ENCODE measurements at regions not wholly inside any gene's neighbourhood (a gene's known extent, or its start where the extent isn't known, plus 50 kb on each side); places are given as distances from the start of the nearest gene placed in this dataset.

DNA sequence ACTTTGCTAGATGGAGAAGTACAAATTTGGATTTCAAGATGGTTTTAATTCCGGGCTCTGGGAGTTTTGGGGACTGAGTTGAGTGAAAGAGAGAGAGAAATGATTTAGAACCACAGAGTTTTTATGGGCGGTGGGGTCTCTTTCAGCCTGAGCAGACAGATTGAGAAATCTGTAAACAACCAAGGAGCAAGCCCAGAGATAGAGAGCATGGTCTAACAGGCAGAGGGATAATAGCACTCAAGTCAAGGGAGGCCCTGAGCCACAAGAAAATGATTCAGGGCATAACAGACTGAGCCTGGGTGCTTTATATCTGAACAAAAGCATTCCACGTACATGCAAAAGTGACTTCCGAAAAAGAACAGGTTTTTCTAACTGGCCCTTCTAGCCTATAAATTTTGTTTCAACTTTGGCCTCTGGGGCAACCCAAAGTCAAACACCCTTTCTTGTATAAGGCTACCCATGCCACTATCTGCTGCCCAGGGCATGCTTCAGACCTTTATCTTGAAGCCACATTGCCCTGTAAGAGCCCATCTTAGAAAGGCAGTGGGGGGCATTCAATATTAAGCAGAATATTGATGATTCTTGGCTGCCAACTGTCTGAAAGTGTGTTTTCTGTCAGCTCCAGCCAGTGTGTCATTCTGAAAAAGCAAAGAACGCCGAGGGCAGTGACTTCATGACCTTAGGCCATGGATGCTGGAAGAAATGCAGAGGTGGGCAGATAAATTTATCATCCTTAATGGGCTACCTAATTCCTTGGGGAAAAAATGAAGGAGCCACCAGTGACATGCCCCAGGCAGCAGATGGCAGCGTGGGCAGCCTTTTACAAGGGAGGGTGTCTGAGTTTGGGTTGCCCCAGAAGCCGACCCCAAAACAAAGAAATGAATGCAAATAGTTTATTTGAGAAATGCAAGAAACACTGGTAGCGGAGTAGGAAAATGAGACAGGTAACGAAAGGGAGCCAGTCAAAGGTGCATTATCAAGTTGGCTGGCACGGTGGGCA lies 637.6 kb downstream of the MID1IP1 start:
- H2AFZ ChIP-seq (ENCODE audit: low read depth, low read length, severe bottlenecking) = no peak overlapping the region
- no peak overlapping the region for H3K4me3 ChIP-seq (ENCODE audit: insufficient read depth, low read length, poor library complexity, severe bottlenecking)
- no peak overlapping the region for H3K27ac ChIP-seq (ENCODE audit: low read depth, low read length)
- H3K9ac ChIP-seq (ENCODE audit: low read length) = no peak overlapping the region
- no peaks in the 10 kb centered on the region for H3K27me3 ChIP-seq (ENCODE audit: low read length)
- H3K36me3 ChIP-seq (ENCODE audit: low read length) = no peaks in the 10 kb centered on the region
- no peaks in the 10 kb centered on the region for H3K9me2 ChIP-seq (replicated peaks; ENCODE audit: insufficient read depth, low read length)
- no peaks in the 10 kb centered on the region for H3K79me2 ChIP-seq (ENCODE audit: insufficient read depth, low read length)
- TF ChIP-seq, protein P1, sequence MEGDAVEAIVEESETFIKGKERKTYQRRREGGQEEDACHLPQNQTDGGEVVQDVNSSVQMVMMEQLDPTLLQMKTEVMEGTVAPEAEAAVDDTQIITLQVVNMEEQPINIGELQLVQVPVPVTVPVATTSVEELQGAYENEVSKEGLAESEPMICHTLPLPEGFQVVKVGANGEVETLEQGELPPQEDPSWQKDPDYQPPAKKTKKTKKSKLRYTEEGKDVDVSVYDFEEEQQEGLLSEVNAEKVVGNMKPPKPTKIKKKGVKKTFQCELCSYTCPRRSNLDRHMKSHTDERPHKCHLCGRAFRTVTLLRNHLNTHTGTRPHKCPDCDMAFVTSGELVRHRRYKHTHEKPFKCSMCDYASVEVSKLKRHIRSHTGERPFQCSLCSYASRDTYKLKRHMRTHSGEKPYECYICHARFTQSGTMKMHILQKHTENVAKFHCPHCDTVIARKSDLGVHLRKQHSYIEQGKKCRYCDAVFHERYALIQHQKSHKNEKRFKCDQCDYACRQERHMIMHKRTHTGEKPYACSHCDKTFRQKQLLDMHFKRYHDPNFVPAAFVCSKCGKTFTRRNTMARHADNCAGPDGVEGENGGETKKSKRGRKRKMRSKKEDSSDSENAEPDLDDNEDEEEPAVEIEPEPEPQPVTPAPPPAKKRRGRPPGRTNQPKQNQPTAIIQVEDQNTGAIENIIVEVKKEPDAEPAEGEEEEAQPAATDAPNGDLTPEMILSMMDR (IDR thresholded peaks at IDR 0.05; ENCODE audit: insufficient read depth, low read length, poor library complexity, severe bottlenecking) = no peak
- TF ChIP-seq EZH2phosphoT487 (conservative IDR thresholded peaks at IDR 0.05; ENCODE audit: low read length) = no peak
- H4K20me1 ChIP-seq (ENCODE audit: low read depth, low read length) = no peaks in the 10 kb centered on the region
- no peaks in the 10 kb centered on the region for H3F3A ChIP-seq (ENCODE audit: insufficient read depth)
- no peaks in the 10 kb centered on the region for H3K9me3 ChIP-seq (ENCODE audit: insufficient read depth, low read length)
- no peak overlapping the region for H3K4me2 ChIP-seq (ENCODE audit: low read depth, low read length, poor library complexity, severe bottlenecking)

DNA sequence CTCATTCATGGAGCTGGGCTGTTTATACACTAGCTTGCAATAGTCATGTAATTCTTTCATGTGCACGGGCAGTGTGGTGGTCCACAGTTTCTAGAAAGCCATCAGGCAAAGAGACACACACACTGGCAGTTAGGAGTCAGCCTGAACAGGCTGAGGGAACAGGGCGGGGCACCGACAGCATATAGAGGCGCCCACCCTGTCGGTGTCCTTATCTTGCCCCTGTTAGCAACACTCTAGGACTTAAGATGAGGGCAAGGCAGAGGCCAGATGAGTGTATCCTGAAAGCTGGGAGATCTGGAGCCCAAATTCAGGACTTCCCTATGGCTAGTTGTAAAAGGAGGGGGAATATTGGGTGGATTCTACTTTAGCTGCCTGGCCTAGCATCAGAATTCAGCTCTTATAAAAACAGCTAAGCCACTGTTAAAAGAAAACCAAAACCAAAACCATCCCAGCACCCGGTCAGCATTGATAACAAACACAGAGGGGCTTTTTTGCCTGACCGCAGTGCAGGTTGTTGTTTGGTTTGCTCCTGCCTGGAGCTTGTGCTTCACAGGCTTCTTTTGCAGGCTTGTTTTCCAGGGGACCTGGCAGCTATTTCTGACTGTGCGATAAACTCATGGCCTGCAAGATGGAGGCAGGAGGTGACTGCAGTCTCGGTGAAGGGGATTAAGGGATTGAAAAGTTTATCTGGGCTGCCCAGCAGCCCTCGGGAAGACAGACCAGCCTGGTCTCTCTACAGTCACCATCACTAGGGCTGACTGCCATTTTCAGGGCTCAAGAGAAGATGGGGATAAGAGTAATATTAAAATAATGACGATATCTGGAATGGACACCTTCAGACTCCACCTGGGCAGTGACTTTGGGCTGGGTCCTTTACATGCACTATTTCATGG lies 638.9 kb downstream of the MID1IP1 start:
- H3K4me2 ChIP-seq (ENCODE audit: low read depth, low read length, poor library complexity, severe bottlenecking) = no peak overlapping the region
- no peak overlapping the region for H3K27ac ChIP-seq (ENCODE audit: low read depth, low read length)
- H3K9me3 ChIP-seq (ENCODE audit: insufficient read depth, low read length) = no peaks in the 10 kb centered on the region
- H3K9ac ChIP-seq (ENCODE audit: low read length) = no peak overlapping the region
- H3K4me3 ChIP-seq (ENCODE audit: insufficient read depth, low read length, poor library complexity, severe bottlenecking) = no peak overlapping the region
- no peaks in the 10 kb centered on the region for H3F3A ChIP-seq (ENCODE audit: insufficient read depth)
- no peaks in the 10 kb centered on the region for H3K36me3 ChIP-seq (ENCODE audit: low read length)
- no peaks in the 10 kb centered on the region for H3K27me3 ChIP-seq (ENCODE audit: low read length)
- no peaks in the 10 kb centered on the region for H3K79me2 ChIP-seq (ENCODE audit: insufficient read depth, low read length)
- H4K20me1 ChIP-seq (ENCODE audit: low read depth, low read length) = no peaks in the 10 kb centered on the region
- H2AFZ ChIP-seq (ENCODE audit: low read depth, low read length, severe bottlenecking) = no peak overlapping the region
- TF ChIP-seq EZH2phosphoT487 (conservative IDR thresholded peaks at IDR 0.05; ENCODE audit: low read length) = no peak
- TF ChIP-seq, protein P1 (IDR thresholded peaks at IDR 0.05; ENCODE audit: insufficient read depth, low read length, poor library complexity, severe bottlenecking) = no peak
- no peaks in the 10 kb centered on the region for H3K9me2 ChIP-seq (replicated peaks; ENCODE audit: insufficient read depth, low read length)

DNA sequence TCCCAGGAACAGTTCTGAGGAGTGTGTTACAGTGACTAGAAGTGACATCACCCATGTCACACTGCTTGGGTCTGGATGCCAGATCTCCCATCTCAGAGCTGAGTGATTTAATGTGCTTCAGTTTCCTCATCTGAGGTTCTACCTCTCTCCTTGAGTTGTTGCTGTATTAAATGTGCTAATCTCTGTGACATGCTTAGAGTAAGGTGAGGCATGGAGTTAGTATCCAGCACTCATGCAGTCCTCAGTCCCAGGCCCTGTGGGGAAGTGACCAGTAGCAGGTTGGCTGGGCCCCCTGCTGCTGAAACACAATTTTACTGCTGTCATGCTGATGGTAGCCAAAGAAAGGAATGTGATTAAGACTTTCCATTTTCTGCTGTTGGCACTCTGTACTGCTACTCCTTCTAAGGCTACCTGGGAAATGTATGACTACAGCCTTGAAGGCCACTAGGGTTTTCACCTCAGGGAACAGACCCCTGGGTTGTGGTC lies 639.6 kb downstream of the MID1IP1 start:
- Histone ChIP-seq H3K4me2 (ENCODE audit: low read depth, low read length, poor library complexity, severe bottlenecking) (no peak overlapping the region), H3K4me3 (ENCODE audit: insufficient read depth, low read length, poor library complexity, severe bottlenecking) (no peak overlapping the region), H3K9me2 (replicated peaks; ENCODE audit: insufficient read depth, low read length) (no peaks in the 10 kb centered on the region), H3K27ac (ENCODE audit: low read depth, low read length) (no peak overlapping the region), H3K9ac (ENCODE audit: low read length) (no peak overlapping the region), H3K79me2 (ENCODE audit: insufficient read depth, low read length) (no peaks in the 10 kb centered on the region), H3K27me3 (ENCODE audit: low read length) (no peaks in the 10 kb centered on the region), H3F3A (ENCODE audit: insufficient read depth) (no peaks in the 10 kb centered on the region), H2AFZ (ENCODE audit: low read depth, low read length, severe bottlenecking) (no peak overlapping the region), H3K9me3 (ENCODE audit: insufficient read depth, low read length) (no peaks in the 10 kb centered on the region), H4K20me1 (ENCODE audit: low read depth, low read length) (no peaks in the 10 kb centered on the region), H3K36me3 (ENCODE audit: low read length) (no peaks in the 10 kb centered on the region)
- TF ChIP-seq EZH2phosphoT487 (conservative IDR thresholded peaks at IDR 0.05; ENCODE audit: low read length) = no peak
